ENCODE measurements at regions not wholly inside any gene's neighbourhood (a gene's known extent, or its start where the extent isn't known, plus 50 kb on each side); places are given as distances from the start of the nearest gene placed in this dataset.

GRCh38 chr5:173782671-173783101, 105.5 kb upstream of the CPEB4 start:
- DNase-seq (ENCODE audit: low read depth), result no peak

- no peak for DNase-seq (ENCODE audit: low read depth)
These were observed 104.8 kb upstream of the CPEB4 start for GRCh38 chr5:173783371-173783770.

GRCh38 chr5:173785400-173785799, 102.7 kb upstream of the CPEB4 start:
- no peak for DNase-seq (ENCODE audit: low read depth)

GRCh38 chr5:173785866-173786265, 102.3 kb upstream of the CPEB4 start:
- DNase-seq (ENCODE audit: low read depth), result no peak

GRCh38 chr5:173786286-173787187, 101.6 kb upstream of the CPEB4 start:
- DNase-seq (ENCODE audit: low read depth), result no peak

- no peak for DNase-seq (ENCODE audit: low read depth)
These were observed 98.9 kb upstream of the CPEB4 start for GRCh38 chr5:173789031-173789920.

GRCh38 chr5:173790177-173790719, 97.9 kb upstream of the CPEB4 start:
- DNase-seq (ENCODE audit: low read depth), result no peak

GRCh38 chr5:173790836-173791546, 97.2 kb upstream of the CPEB4 start:
- no peak for DNase-seq (ENCODE audit: low read depth)

GRCh38 chr5:173791878-173792277, 96.3 kb upstream of the CPEB4 start:
- DNase-seq (ENCODE audit: low read depth), result no peak

GRCh38 chr5:173792781-173793547, 95.2 kb upstream of the CPEB4 start:
- no peak for DNase-seq (ENCODE audit: low read depth)

GRCh38 chr5:173793648-173794548, 94.3 kb upstream of the CPEB4 start:
- no peak for DNase-seq (ENCODE audit: low read depth)

GRCh38 chr5:173794901-173795416, 93.2 kb upstream of the CPEB4 start:
- no peak for DNase-seq (ENCODE audit: low read depth)

- no peak for DNase-seq (ENCODE audit: low read depth)
These were observed 92.5 kb upstream of the CPEB4 start for GRCh38 chr5:173795601-173796000.

GRCh38 chr5:173796721-173797495, 91.2 kb upstream of the CPEB4 start:
- DNase-seq (ENCODE audit: low read depth), result no peak

GRCh38 chr5:173798127-173798810, 89.9 kb upstream of the CPEB4 start:
- DNase-seq (ENCODE audit: low read depth), result no peak

GRCh38 chr5:173800340-173800739, 87.8 kb upstream of the CPEB4 start:
- DNase-seq (ENCODE audit: low read depth), result no peak

- DNase-seq (ENCODE audit: low read depth), result no peak
These were observed 87.1 kb upstream of the CPEB4 start for GRCh38 chr5:173801006-173801405.

GRCh38 chr5:173802670-173803165, 85.4 kb upstream of the CPEB4 start:
- no peak for DNase-seq (ENCODE audit: low read depth)
